ENCODE measurements at regions not wholly inside any gene's neighbourhood (a gene's known extent, or its start where the extent isn't known, plus 50 kb on each side); places are given as distances from the start of the nearest gene placed in this dataset.

- ATAC-seq: no peak
- no peaks in the 10 kb centered on the region for H3K27me3 ChIP-seq (ENCODE audit: low read length)
Measured at GRCh38 chr9:3675946-3676345, 150.1 kb upstream of the RFX3 start.

GRCh38 chr9:3674561-3674960 is 148.8 kb upstream of the RFX3 start:
- H3F3A ChIP-seq (ENCODE audit: low read length, unreplicated experiment): no peaks in the 10 kb centered on the region
- DNase-seq: peak; percentile 23
- POLR2A ChIA-PET (ENCODE audit: unreplicated experiment): no interaction called here
- H3K4me3 ChIP-seq (ENCODE audit: low read length): no peak overlapping the region
- H3K9me3 ChIP-seq (ENCODE audit: low read length): no peaks in the 10 kb centered on the region
- H3K9ac ChIP-seq (ENCODE audit: low read length): no peak overlapping the region
- H3K79me2 ChIP-seq (ENCODE audit: low read length): no peaks in the 10 kb centered on the region
- no TSS peak for BruUV-seq (replicated peaks)
- no peaks in the 10 kb centered on the region; the same call in 1 of the 2 replicates for H3K4me1 ChIP-seq (ENCODE audit: insufficient read depth, low read length)
- H3K9me2 ChIP-seq (replicated peaks; ENCODE audit: low read length): no peaks in the 10 kb centered on the region
- no peak overlapping the region for H3K27ac ChIP-seq (ENCODE audit: low read length)
- H3K4me2 ChIP-seq (ENCODE audit: low read length): 0 out of 2 replicates have a peak overlapping the region, but pooled peaks have one; percentile 28
- no peaks in the 10 kb centered on the region for H3K27me3 ChIP-seq (ENCODE audit: low read length)
- ATAC-seq: no peak
- CTCF ChIA-PET: no interaction called here
- no peaks in the 10 kb centered on the region for H4K20me1 ChIP-seq (ENCODE audit: low read length)
- 0 out of 2 replicates have a peak overlapping the region, but pooled peaks have one; percentile 30 for H2AFZ ChIP-seq (ENCODE audit: low read length)
- no peaks in the 10 kb centered on the region for H3K36me3 ChIP-seq (ENCODE audit: low read depth, low read length)
- no peak for TF ChIP-seq CTCF (conservative IDR thresholded peaks at IDR 0.05; ENCODE audit: low read depth, low read length)
- TF ChIP-seq EZH2 (IDR thresholded peaks at IDR 0.05; ENCODE audit: low read length, unreplicated experiment): no peak
- intact Hi-C loops (cut with micrococcal nuclease): no loop called here

More at GRCh38 chr9:3675946-3676345, 150.1 kb upstream of the RFX3 start:
- Histone ChIP-seq H4K20me1 (ENCODE audit: low read length) (no peaks in the 10 kb centered on the region), H3K27ac (ENCODE audit: low read length) (no peak overlapping the region), H2AFZ (ENCODE audit: low read length) (no peak overlapping the region), H3K9me3 (ENCODE audit: low read length) (no peaks in the 10 kb centered on the region), H3F3A (ENCODE audit: low read length, unreplicated experiment) (no peaks in the 10 kb centered on the region), H3K9me2 (replicated peaks; ENCODE audit: low read length) (no peaks in the 10 kb centered on the region), H3K4me3 (ENCODE audit: low read length) (no peak overlapping the region), H3K9ac (ENCODE audit: low read length) (no peak overlapping the region), H3K4me1 (ENCODE audit: insufficient read depth, low read length) (no peaks in the 10 kb centered on the region; the same call in 1 of the 2 replicates), H3K4me2 (ENCODE audit: low read length) (no peak overlapping the region), H3K79me2 (ENCODE audit: low read length) (no peaks in the 10 kb centered on the region), H3K36me3 (ENCODE audit: low read depth, low read length) (no peaks in the 10 kb centered on the region)
- intact Hi-C loops (cut with micrococcal nuclease): no loop called here
- no peak for DNase-seq
- TF ChIP-seq EZH2 (IDR thresholded peaks at IDR 0.05; ENCODE audit: low read length, unreplicated experiment) (no peak), EZH2phosphoT487 (IDR thresholded peaks at IDR 0.05; ENCODE audit: borderline replicate concordance, low read length) (no peak), CTCF (conservative IDR thresholded peaks at IDR 0.05; ENCODE audit: low read depth, low read length) (no peak)
- no TSS peak for BruUV-seq (replicated peaks)
- ChIA-PET CTCF (no interaction called here), POLR2A (ENCODE audit: unreplicated experiment) (interaction anchor here (0.6 kb wide), 1 partner anchor 298 kb away, joined by 3 read pairs; no protein-coding TSS in a partner anchor)

GRCh38 chr9:3672399-3672798 is 146.6 kb upstream of the RFX3 start:
- Histone ChIP-seq H3K9ac (ENCODE audit: low read length) (no peak overlapping the region), H3K79me2 (ENCODE audit: low read length) (no peaks in the 10 kb centered on the region), H3K9me2 (replicated peaks; ENCODE audit: low read length) (no peaks in the 10 kb centered on the region), H3K4me2 (ENCODE audit: low read length) (no peak overlapping the region), H3K27me3 (ENCODE audit: low read length) (no peaks in the 10 kb centered on the region), H4K20me1 (ENCODE audit: low read length) (no peaks in the 10 kb centered on the region), H3K4me3 (ENCODE audit: low read length) (no peak overlapping the region), H3K4me1 (ENCODE audit: insufficient read depth, low read length) (no peaks in the 10 kb centered on the region; the same call in 1 of the 2 replicates), H2AFZ (ENCODE audit: low read length) (no peak overlapping the region), H3K9me3 (ENCODE audit: low read length) (no peaks in the 10 kb centered on the region), H3K36me3 (ENCODE audit: low read depth, low read length) (no peaks in the 10 kb centered on the region), H3F3A (ENCODE audit: low read length, unreplicated experiment) (no peaks in the 10 kb centered on the region), H3K27ac (ENCODE audit: low read length) (no peak overlapping the region)
- ATAC-seq (no peak), DNase-seq (no peak)
- POLR2A ChIA-PET (ENCODE audit: unreplicated experiment): no interaction called here
- no TSS peak for BruUV-seq (replicated peaks)
- CTCF ChIA-PET: no interaction called here
- TF ChIP-seq CTCF (conservative IDR thresholded peaks at IDR 0.05; ENCODE audit: low read depth, low read length) (no peak), EZH2phosphoT487 (IDR thresholded peaks at IDR 0.05; ENCODE audit: borderline replicate concordance, low read length) (no peak), EZH2 (IDR thresholded peaks at IDR 0.05; ENCODE audit: low read length, unreplicated experiment) (no peak)
- intact Hi-C loops (cut with micrococcal nuclease): no loop called here

Data from PC-3 (cell line).